Activated T-helper 9 cell treated with anti-CD3 and anti-CD28 coated beads, Interleukin-2, amount 50 U/mL, for 16 hours (primary cell): ENCODE measurements at regions not wholly inside any gene's neighbourhood (a gene's known extent, or its start where the extent isn't known, plus 50 kb on each side); places are given as distances from the start of the nearest gene placed in this dataset.

Experiments used
- DNase-seq: peaks from one replicate; pipeline ENCODE4 v3.0.0-alpha.2; 2020; ENCODE audit warnings: low read depth

- no peak for DNase-seq
Observed at GRCh38 chr10:130403153-130404075, 267.2 kb downstream of the GLRX3 start.

GRCh38 chr10:130404476-130405055 is 268.4 kb downstream of the GLRX3 start:
- no peak for DNase-seq

- DNase-seq: no peak
Observed at GRCh38 chr10:130407052-130407451, 270.9 kb downstream of the GLRX3 start.

- DNase-seq: no peak
Observed at GRCh38 chr10:130409331-130409730, 273.1 kb downstream of the GLRX3 start.

- no peak for DNase-seq
Observed at GRCh38 chr10:130409931-130410330, 273.7 kb downstream of the GLRX3 start.

GRCh38 chr10:130411496-130412085 is 275.4 kb downstream of the GLRX3 start:
- DNase-seq: no peak

- no peak for DNase-seq
Observed at GRCh38 chr10:130412317-130412716, 276.1 kb downstream of the GLRX3 start.

- DNase-seq: no peak
Observed at GRCh38 chr10:130416334-130417150, 280.4 kb downstream of the GLRX3 start.

- DNase-seq: no peak
Observed at GRCh38 chr10:130418731-130419130, 282.5 kb downstream of the GLRX3 start.

- no peak for DNase-seq
Observed at GRCh38 chr10:130421909-130422308, 285.7 kb downstream of the GLRX3 start.

- no peak for DNase-seq
Observed at GRCh38 chr10:130422366-130423324, 286.5 kb downstream of the GLRX3 start.

- no peak for DNase-seq
Observed at GRCh38 chr10:130423455-130424305, 287.5 kb downstream of the GLRX3 start.

GRCh38 chr10:130424418-130424817 is 288.2 kb downstream of the GLRX3 start:
- DNase-seq: no peak

GRCh38 chr10:130425169-130425568 is 289.0 kb downstream of the GLRX3 start:
- no peak for DNase-seq

- no peak for DNase-seq
Observed at GRCh38 chr10:130425881-130426435, 289.8 kb downstream of the GLRX3 start.

- no peak for DNase-seq
Observed at GRCh38 chr10:130427216-130427722, 291.1 kb downstream of the GLRX3 start.

- DNase-seq: no peak
Observed at GRCh38 chr10:130428936-130429335, 292.7 kb downstream of the GLRX3 start.

GRCh38 chr10:130429809-130430208 is 293.6 kb downstream of the GLRX3 start:
- DNase-seq: no peak

- DNase-seq: no peak
Observed at GRCh38 chr10:130430291-130430690, 294.1 kb downstream of the GLRX3 start.
